Aorta (tissue), 5 donors: ENCODE measurements at regions not wholly inside any gene's neighbourhood (a gene's known extent, or its start where the extent isn't known, plus 50 kb on each side); places are given as distances from the start of the nearest gene placed in this dataset.
"Not testable (repeated sequence)": the region's sequence is repeated elsewhere in the genome, so short reads cannot be mapped to it uniquely, and the experiment has no call there.

Experiments
- ATAC-seq: fragments of 200-7000 bp; cut with Tn5 transposase; one replicate; pipeline ENCODE4 v1.9.1; 2022; ENCODE audit warnings: moderate library complexity; ENCODE audit not compliant: low FRiP score
- DNase-seq, 2 donors: peaks; one replicate each; pipeline ENCODE4 v3.0.0-alpha.2; 2020
- H3K27ac ChIP-seq, 2 donors: one replicate each; pipeline ENCODE4 v1.5.1; 2013; ENCODE audit warnings: low read length in 2 of 2, mild to moderate bottlenecking in 2 of 2, moderate library complexity in 2 of 2, control low read depth in 1 of 2, inconsistent platforms in 1 of 2, low read depth in 1 of 2
- H3K27me3 ChIP-seq, 2 donors: one replicate each; pipeline ENCODE4 v1.6.1; 2013; ENCODE audit warnings: control low read depth in 1 of 2, low read length in 1 of 2, mild to moderate bottlenecking in 1 of 2, moderate library complexity in 1 of 2; ENCODE audit not compliant: insufficient read depth in 2 of 2, control insufficient read depth in 1 of 2
- H3K36me3 ChIP-seq, 2 donors: one replicate each; pipeline ENCODE4 v1.6.1; 2013; ENCODE audit warnings: control low read depth in 1 of 2, low read length in 1 of 2, mild to moderate bottlenecking in 1 of 2; ENCODE audit not compliant: insufficient read depth in 2 of 2, control insufficient read depth in 1 of 2
- H3K4me1 ChIP-seq, 2 donors: one replicate each; pipeline ENCODE4 v1.6.1; 2013; ENCODE audit warnings: low read length in 2 of 2, control low read depth in 1 of 2, mild to moderate bottlenecking in 1 of 2, moderate library complexity in 1 of 2; ENCODE audit not compliant: insufficient read depth in 2 of 2, control insufficient read depth in 1 of 2
- H3K4me3 ChIP-seq, 2 donors: one replicate each; pipeline ENCODE4 v1.5.1; 2013; ENCODE audit warnings: low read length in 2 of 2, control low read depth in 1 of 2, mild to moderate bottlenecking in 1 of 2
- H3K9me3 ChIP-seq: one replicate; pipeline ENCODE4 v1.6.1; 2013; ENCODE audit warnings: mild to moderate bottlenecking, low read length; ENCODE audit not compliant: control insufficient read depth
- WGBS, 2 donors: extraction: QIAGEN DNeasy Blood & Tissue Kit; methylation state at CpG; one replicate each; pipeline ENCODE4 v1.1.7; 2013; 5-methylcytosine and 5-hydroxymethylcytosine counted together
- intact Hi-C, 2 donors: fragments of 100-400 bp; cut with DNase I; formaldehyde crosslinking; loops; one replicate each; pipeline versions ENCODE4 v1.14.2 to v1.15.0; 2022
- donor health status: healthy with polysubstance abuse.
- donor health status: Bipolar disorder and iron deficiency.
- donor health status: DM: no; HTN: no; CAD: no.
- donor health status: DM: no; HTN: no; CAD: no.
- donor health status: DM: yes; HTN: yes; CAD: no.

- H3K27ac ChIP-seq, H3K4me1 ChIP-seq, H3K27me3 ChIP-seq, H3K36me3 ChIP-seq, H3K9me3 ChIP-seq, intact Hi-C loops, ATAC-seq, H3K4me3 ChIP-seq: not testable (repeated sequence)
- WGBS, 2 donors: 80 to 89% methylated on average over 1 to 3 of the region's 3 CpGs
- peak in 1 of 2 donors; percentile 17 for DNase-seq
Measured at GRCh38 chr9:64560833-64561232, 724.2 kb downstream of the FOXD4L5 start.
